GM12875 (cell line): ENCODE measurements at regions not wholly inside any gene's neighbourhood (a gene's known extent, or its start where the extent isn't known, plus 50 kb on each side); places are given as distances from the start of the nearest gene placed in this dataset.

Experiments
- H3K4me3 ChIP-seq: one replicate; pipeline ENCODE4 v1.5.1; 2011; ENCODE audit warnings: low read depth, low read length, control low read depth
- CTCF ChIP-seq: IDR thresholded peaks from 2 replicates; pipeline ENCODE4 v1.5.1; 2011; ENCODE audit warnings: low read depth, mild to moderate bottlenecking, control low read depth, inconsistent platforms, low read length, moderate library complexity, borderline replicate concordance; ENCODE audit not compliant: insufficient read depth

GRCh38 chr15:91622711-91623342 lies 230.7 kb upstream of the SLCO3A1 start:
- no peak for TF ChIP-seq CTCF
- no peak overlapping the region for H3K4me3 ChIP-seq

GRCh38 chr15:91624353-91624968 lies 229.0 kb upstream of the SLCO3A1 start:
- no peak overlapping the region for H3K4me3 ChIP-seq
- TF ChIP-seq CTCF = no peak

GRCh38 chr15:91625506-91625905 lies 228.0 kb upstream of the SLCO3A1 start:
- no peak for TF ChIP-seq CTCF

GRCh38 chr15:91627473-91628278 lies 225.8 kb upstream of the SLCO3A1 start:
- no peak for TF ChIP-seq CTCF
- H3K4me3 ChIP-seq = no peak overlapping the region

More at GRCh38 chr15:91625506-91625905, 228.0 kb upstream of the SLCO3A1 start:
- H3K4me3 ChIP-seq = no peak overlapping the region

GRCh38 chr15:91630090-91630489 lies 223.4 kb upstream of the SLCO3A1 start:
- TF ChIP-seq CTCF = no peak

GRCh38 chr15:91632176-91632575 lies 221.3 kb upstream of the SLCO3A1 start:
- TF ChIP-seq CTCF = no peak

More at GRCh38 chr15:91630090-91630489, 223.4 kb upstream of the SLCO3A1 start:
- no peak overlapping the region for H3K4me3 ChIP-seq

More at GRCh38 chr15:91632176-91632575, 221.3 kb upstream of the SLCO3A1 start:
- no peak overlapping the region for H3K4me3 ChIP-seq
